GM18502 (cell line): ENCODE measurements at regions not wholly inside any gene's neighbourhood (a gene's known extent, or its start where the extent isn't known, plus 50 kb on each side); places are given as distances from the start of the nearest gene placed in this dataset.
"Not testable (repeated sequence)": the region's sequence is repeated elsewhere in the genome, so short reads cannot be mapped to it uniquely, and the experiment has no call there.

Experiments
- ATAC-seq: cut with Tn5 transposase; IDR thresholded peaks from one replicate; pipeline ENCODE4 v1.9.1; 2021; ENCODE audit warnings: mild to moderate bottlenecking; ENCODE audit not compliant: unreplicated experiment, poor library complexity

- ATAC-seq = no peak
Observed at GRCh38 chr2:82964341-82964740, 1494.7 kb downstream of the SUCLG1 start.

DNA sequence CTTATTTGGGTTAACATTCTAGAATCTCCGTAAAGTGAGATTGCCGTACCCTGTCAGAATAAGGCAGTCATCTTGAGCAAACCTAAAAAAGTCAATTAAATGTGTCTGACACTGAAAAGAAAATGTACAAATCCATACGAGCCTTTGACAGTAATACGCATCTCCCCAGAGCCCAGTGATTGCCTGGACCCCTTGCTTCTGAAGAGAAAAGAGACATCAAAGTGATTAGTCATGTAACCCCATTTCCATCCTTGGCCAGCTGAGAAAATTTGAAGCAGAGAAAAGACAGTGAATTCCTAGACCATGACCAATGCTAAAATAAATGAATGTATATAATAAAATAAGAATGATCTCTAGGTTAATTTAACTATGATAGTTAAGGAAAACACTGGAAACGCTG is 1499.4 kb downstream of the SUCLG1 start:
- ATAC-seq = no peak

GRCh38 chr2:82954868-82955267 is 1504.2 kb downstream of the SUCLG1 start:
- no peak for ATAC-seq

DNA sequence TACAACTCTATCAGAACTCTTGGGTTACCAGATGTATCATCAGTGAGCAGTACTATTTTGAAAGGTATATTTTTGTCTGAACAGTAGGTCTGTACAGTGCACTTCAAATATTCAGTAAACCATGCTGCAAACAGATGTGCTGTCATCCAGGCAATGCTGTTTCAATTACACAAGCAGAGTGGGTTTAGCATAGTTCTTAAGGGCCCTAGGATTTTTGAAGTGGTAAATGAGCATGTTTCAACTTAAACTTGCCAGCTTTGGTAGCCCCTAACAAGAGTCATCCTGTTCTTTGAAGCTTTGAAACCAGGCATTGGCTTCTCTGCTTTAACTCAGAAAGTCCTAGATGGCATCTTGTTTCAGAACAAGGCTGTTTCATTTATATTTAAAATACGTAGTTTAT is 1519.9 kb downstream of the SUCLG1 start:
- no peak for ATAC-seq

DNA sequence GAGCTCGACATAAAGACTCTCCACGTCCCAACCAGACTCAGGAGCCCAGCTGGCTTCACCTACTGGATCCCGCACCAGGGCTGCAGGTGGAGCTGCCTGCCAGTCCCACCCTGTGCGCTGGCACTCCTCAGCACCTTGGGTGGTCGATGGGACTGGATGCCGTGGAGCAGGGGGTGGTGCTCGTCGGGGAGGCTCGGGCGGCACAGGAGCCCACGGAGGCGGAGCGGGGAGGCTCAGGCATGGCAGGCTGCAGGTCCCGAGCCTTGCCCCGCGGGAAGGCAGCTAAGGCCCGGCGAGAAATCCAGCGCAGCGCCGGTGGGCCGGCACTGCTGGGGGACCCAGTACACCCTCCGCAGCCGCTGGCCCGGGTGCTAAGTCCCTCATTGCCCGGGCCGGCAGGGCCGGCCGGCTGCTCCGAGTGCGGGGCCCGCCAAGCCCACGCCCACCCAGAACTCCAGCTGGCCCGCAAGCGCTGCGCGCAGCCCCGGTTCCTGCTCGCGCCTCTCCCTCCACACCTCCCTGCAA is 1520.7 kb downstream of the SUCLG1 start:
- ATAC-seq = not testable (repeated sequence)

DNA sequence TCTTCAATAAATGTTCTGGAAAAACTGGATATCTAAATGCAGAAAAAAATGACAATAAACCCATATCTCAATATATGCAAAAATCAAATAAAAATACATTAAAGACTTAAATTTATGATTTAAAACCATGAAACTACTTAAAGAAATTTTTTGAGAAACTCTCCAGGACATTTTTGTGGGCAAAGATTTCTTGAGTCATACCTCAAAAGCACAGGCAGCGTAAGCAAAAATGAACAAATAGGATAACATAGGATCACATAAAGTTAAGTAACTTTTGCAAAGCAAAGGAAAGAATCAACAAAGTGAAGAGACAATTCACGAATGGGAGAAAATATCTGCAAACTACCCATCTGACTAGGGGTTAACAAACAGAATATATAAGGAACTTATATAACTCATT is 1545.5 kb downstream of the SUCLG1 start:
- ATAC-seq = no peak

DNA sequence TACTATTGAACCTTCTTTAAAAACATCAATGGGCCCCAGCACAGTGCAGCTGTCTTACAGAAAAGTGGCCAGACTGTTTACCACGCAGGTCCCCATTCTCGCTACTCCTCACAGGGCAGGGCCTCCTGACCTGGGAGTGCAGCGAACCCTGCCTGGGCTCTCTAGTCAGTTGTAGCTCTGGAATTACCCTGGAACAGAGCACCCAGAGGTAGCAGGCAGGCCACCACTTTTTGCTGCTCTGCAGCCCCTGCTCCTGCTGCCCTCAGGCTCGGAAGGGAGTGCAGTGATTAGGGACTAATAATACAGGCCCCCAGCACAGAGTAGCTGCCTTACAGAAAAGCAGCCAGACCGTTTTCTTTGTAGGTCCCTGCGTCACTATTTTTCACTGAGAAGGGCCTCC is 1563.0 kb downstream of the SUCLG1 start:
- no peak for ATAC-seq

GRCh38 chr2:82893190-82893589 is 1565.9 kb downstream of the SUCLG1 start:
- no peak for ATAC-seq

DNA sequence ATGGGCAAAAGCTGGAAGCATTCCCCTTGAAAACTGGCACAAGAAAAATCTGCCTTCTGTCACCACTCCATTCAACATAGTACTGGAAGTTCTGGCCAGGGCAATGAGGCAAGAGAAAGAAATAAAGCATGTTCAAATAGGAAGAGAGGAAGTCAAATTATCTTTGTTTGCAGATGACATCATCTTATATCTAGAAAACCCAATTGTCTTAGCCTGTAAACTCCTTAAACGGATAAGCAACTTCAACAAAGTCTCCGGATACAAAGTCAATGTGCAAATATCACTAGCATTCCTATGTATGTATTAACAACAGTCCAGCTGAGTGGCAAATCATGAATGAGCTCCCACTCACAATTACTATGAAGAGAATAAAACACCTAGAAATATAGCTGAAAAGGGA is 1579.3 kb downstream of the SUCLG1 start:
- no peak for ATAC-seq

DNA sequence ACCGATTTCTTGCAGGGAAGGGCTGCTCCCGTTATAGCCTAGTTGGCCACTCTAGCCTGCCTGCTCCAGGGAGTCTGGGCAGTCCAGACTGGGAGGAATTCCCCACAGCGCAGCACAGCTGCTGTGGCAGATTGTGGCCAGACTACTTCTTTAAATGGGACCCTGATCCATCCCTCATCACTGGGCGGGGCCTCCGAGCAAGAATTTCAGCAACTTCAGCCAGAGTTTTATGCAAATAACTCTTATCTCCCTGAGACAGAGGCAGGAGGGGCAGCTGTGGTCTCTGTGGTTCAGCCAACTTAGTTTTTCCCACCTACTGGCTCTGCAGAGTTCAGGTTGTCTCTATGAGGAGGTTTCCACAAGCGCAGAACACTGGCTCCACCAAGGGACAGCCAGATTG is 1583.2 kb downstream of the SUCLG1 start:
- ATAC-seq = no peak

DNA sequence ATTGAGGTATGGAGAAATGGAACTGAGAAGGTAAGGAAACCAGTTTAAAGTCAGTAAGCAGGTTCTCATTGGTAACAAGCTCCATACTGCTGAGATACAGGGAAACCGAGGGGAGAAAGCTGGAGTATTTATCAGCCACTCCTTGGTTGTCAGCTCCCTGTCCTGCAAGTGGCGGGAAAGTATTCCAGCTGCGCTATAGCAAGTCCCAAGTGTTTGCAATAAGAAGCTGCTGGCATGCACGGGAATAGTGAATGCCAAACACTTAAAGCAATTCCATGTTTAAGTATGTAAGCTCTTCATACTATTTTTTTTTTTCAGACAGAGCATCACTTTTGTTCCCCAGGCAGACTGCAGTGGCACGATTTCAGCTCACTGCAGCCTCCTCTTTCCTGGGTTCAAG is 1601.1 kb downstream of the SUCLG1 start:
- no peak for ATAC-seq

- no peak for ATAC-seq
Observed at GRCh38 chr2:82853299-82853698, 1605.8 kb downstream of the SUCLG1 start.

GRCh38 chr2:82852787-82853186 is 1606.3 kb downstream of the SUCLG1 start:
- ATAC-seq = no peak

GRCh38 chr2:82848285-82848684 is 1610.8 kb downstream of the SUCLG1 start:
- no peak for ATAC-seq

- no peak for ATAC-seq
Observed at GRCh38 chr2:82839036-82839435, 1620.0 kb downstream of the SUCLG1 start.

DNA sequence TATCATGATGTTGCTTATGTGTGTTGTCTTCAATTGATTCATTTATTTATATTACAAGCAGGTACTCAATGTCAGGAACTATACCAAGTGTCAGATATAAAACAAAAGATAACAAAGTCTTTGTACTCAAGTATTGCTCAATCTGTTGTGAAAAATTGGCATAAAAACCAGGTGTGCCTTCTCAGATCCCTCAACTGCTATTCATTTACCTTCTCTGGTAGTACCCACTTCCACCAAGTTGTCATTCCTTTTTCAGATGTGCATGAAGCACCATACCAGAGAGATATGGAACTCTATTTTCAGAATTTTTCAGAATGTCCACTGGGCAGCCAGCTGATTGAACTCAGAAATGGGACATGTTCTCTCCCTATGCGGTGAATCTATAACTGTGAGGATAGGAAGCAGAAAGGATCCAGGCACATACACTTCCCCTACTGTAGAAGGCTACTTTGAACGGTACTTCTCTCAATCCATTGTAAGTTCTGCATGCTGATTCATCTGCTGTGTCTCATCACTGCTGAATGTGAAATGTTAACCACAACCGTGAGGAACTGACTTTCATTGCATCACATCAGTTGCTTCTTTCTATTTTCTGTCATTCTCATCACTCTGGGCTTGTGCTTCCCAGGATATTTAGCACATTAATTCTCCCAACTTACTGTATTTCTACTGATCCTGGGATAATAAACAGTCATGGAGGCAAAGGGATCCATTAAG is 1621.3 kb downstream of the SUCLG1 start:
- no peak for ATAC-seq

GRCh38 chr2:82834893-82835292 is 1624.2 kb downstream of the SUCLG1 start:
- no peak for ATAC-seq

DNA sequence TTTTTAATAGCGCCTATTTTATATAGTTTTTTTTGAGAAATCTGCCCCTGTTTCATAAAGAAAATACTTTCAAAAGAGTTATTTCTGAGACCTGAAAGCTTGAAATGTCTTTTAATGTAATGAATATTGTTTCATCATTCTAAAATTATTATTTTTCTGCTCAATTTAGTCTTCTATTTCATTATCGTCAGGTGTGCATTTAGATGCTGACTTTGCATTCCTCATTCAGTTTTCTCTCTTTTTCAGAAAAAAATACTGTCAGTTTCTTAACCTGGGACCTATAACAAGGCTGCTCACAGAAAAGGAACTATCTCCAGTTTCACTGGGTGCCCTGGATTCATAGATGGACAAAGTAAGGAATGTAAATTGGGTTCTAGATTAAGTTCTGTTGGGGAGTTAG is 1631.7 kb downstream of the SUCLG1 start:
- no peak for ATAC-seq

- ATAC-seq = no peak
Observed at GRCh38 chr2:82826437-82826836, 1632.6 kb downstream of the SUCLG1 start.

- no peak for ATAC-seq
Observed at GRCh38 chr2:82825410-82826090, 1633.5 kb downstream of the SUCLG1 start.

DNA sequence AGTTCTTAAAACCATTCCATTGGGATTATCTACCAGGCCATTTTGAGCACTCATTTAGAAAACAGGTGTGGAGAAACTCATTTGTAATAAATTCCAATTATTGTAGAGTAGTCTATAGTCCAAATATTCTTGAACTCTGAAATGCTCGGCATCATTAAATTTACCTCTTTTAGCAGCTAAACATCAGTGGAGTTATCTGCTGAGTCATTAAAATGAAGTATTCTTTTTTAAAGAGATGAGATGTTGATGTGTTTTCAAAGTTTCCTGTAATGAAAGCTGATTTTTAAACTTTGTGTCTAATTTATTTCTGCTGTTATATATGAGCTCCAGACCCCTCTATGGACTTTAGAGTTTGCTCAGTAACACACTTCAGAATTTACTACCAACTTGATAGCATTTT is 1635.2 kb downstream of the SUCLG1 start:
- no peak for ATAC-seq

DNA sequence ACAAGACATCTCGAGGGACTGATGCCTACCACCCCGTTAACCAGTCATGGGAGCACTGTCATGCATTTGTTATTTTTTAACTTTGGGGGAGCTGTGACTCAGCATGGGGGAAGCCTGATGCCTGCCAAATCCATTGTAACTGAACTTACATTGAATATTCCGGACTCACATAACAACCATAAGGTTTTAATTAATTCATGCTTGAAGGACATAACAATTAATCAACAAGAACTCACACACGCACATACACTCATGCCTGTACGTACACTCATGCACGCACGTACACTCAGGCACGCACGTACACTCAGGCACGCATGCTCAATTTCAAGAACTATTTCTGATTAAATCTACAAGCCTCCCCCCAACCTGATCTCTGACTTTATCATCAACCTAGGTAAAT is 1639.1 kb downstream of the SUCLG1 start:
- no peak for ATAC-seq
